ENCODE measurements at regions not wholly inside any gene's neighbourhood (a gene's known extent, or its start where the extent isn't known, plus 50 kb on each side); places are given as distances from the start of the nearest gene placed in this dataset.

DNA sequence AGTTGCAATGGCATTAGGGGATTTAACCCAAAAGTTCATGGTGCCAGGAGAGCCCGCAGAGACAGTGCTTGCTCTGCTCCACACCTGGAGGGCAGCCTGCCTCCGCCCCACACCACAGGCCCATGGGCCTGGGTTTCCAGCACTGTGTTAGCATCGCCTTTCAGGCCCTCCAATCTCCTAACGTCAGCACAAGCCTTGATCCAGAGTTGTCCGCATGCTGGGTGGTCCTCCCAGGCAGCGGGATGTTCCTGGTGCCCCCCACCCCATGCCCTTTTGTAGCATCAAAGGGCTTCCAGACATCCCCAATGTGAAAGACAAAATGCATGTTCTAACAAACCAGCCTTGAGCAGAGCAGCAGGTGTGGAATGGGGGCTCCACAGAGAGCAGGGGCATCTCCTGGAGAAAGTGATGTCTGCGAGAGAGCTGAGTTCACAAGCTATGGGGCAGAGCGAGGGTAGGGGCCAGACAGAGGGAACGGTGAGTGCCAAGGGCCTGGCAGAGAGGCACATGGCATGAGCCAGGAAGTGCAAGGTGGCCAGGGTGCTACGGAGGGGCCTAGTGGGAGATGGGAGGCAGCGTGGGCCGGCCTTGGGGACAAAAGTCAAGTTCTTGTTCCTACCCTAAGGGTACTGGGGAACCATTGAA lies 119.2 kb downstream of the CYP26B1 start:
- TF ChIP-seq, protein P1, sequence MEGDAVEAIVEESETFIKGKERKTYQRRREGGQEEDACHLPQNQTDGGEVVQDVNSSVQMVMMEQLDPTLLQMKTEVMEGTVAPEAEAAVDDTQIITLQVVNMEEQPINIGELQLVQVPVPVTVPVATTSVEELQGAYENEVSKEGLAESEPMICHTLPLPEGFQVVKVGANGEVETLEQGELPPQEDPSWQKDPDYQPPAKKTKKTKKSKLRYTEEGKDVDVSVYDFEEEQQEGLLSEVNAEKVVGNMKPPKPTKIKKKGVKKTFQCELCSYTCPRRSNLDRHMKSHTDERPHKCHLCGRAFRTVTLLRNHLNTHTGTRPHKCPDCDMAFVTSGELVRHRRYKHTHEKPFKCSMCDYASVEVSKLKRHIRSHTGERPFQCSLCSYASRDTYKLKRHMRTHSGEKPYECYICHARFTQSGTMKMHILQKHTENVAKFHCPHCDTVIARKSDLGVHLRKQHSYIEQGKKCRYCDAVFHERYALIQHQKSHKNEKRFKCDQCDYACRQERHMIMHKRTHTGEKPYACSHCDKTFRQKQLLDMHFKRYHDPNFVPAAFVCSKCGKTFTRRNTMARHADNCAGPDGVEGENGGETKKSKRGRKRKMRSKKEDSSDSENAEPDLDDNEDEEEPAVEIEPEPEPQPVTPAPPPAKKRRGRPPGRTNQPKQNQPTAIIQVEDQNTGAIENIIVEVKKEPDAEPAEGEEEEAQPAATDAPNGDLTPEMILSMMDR (IDR thresholded peaks at IDR 0.05; ENCODE audit: insufficient read depth, low read length, poor library complexity, severe bottlenecking) = no peak
- TF ChIP-seq EZH2phosphoT487 (conservative IDR thresholded peaks at IDR 0.05; ENCODE audit: low read length) = no peak
- Histone ChIP-seq H3K79me2 (ENCODE audit: insufficient read depth, low read length) (no peaks in the 10 kb centered on the region), H3K27ac (ENCODE audit: low read depth, low read length) (no peak overlapping the region), H4K20me1 (ENCODE audit: low read depth, low read length) (no peaks in the 10 kb centered on the region), H3K4me2 (ENCODE audit: low read depth, low read length, poor library complexity, severe bottlenecking) (no peak overlapping the region), H3K4me3 (ENCODE audit: insufficient read depth, low read length, poor library complexity, severe bottlenecking) (no peak overlapping the region), H3K36me3 (ENCODE audit: low read length) (no peaks in the 10 kb centered on the region), H3K27me3 (ENCODE audit: low read length) (no peaks in the 10 kb centered on the region), H3K9ac (ENCODE audit: low read length) (no peak overlapping the region), H3K9me2 (replicated peaks; ENCODE audit: insufficient read depth, low read length) (no peaks in the 10 kb centered on the region), H3F3A (ENCODE audit: insufficient read depth) (no peaks in the 10 kb centered on the region), H2AFZ (ENCODE audit: low read depth, low read length, severe bottlenecking) (no peak overlapping the region), H3K9me3 (ENCODE audit: insufficient read depth, low read length) (no peaks in the 10 kb centered on the region)

DNA sequence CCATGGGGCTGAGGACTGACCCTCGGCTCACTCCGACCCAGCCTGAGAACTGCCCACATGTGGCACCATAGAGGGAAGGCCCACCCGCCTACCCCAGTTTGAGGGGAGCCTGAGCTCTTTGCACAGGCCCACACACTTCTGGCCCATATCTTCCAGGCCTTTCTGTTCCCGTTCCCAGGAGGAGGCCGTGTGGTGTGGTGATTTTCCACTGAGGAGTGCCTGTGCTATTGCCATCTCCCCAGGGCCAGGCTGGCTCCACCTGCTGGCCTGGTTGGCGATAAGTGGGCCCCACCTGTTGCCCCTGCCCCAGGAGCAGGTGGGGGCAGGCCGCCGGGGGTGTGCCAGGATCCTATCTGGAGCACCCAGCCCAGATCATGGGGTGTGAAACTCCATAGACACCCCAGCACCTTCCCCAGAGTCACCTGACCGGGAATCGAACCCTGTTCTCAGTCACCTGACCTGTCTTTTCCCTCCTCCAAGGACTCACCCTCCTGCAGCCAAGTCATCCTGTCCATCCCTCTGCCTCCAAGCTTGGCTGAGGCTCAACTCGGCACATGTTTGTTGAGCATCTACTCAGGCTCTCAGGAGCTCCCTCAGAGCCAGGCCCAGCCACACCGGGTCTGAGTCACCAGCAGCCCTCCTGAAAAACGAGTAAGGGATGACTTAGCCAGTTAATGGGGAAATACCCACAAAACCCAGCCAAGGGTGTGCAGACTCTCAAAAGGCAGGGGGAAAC lies 120.1 kb downstream of the CYP26B1 start:
- no peaks in the 10 kb centered on the region for H4K20me1 ChIP-seq (ENCODE audit: low read depth, low read length)
- no peak overlapping the region for H3K27ac ChIP-seq (ENCODE audit: low read depth, low read length)
- no peaks in the 10 kb centered on the region for H3K9me3 ChIP-seq (ENCODE audit: insufficient read depth, low read length)
- H3K27me3 ChIP-seq (ENCODE audit: low read length) = no peaks in the 10 kb centered on the region
- no peak overlapping the region for H3K4me3 ChIP-seq (ENCODE audit: insufficient read depth, low read length, poor library complexity, severe bottlenecking)
- no peak overlapping the region for H3K4me2 ChIP-seq (ENCODE audit: low read depth, low read length, poor library complexity, severe bottlenecking)
- H3K9me2 ChIP-seq (replicated peaks; ENCODE audit: insufficient read depth, low read length) = no peaks in the 10 kb centered on the region
- no peaks in the 10 kb centered on the region for H3F3A ChIP-seq (ENCODE audit: insufficient read depth)
- H3K36me3 ChIP-seq (ENCODE audit: low read length) = no peaks in the 10 kb centered on the region
- no peak for TF ChIP-seq EZH2phosphoT487 (conservative IDR thresholded peaks at IDR 0.05; ENCODE audit: low read length)
- TF ChIP-seq, protein P1 (IDR thresholded peaks at IDR 0.05; ENCODE audit: insufficient read depth, low read length, poor library complexity, severe bottlenecking) = no peak
- H3K79me2 ChIP-seq (ENCODE audit: insufficient read depth, low read length) = no peaks in the 10 kb centered on the region
- no peak overlapping the region for H3K9ac ChIP-seq (ENCODE audit: low read length)
- no peak overlapping the region for H2AFZ ChIP-seq (ENCODE audit: low read depth, low read length, severe bottlenecking)

DNA sequence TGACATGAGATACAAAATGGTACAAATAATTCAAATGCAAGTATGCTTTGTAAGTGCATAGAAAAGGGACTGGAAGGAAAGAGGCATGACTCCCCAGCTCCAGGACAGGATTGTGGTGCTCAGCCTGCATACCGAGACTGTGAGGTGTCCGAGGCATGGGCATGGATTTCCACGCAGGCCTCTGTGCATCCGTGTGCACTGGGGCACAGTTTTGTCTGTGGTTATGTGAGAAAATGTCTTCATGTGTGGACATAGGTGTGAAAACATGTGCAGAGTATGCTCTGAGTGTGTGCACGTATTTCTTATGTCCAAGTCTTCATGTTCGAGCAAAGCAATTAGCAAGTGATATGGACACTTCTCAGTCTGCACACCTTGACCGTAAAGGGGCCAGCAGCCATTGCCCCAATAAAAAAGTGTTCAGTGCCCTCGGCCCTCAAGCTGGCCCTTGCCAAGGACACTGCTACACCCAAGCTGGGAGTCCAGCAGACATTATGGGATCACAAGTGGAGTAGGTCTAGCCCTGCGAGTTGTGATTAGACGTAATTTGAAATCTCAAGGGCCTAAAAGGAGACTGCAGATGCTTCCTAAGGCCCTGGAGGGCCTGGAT lies 120.7 kb downstream of the CYP26B1 start:
- Histone ChIP-seq H4K20me1 (ENCODE audit: low read depth, low read length) (no peaks in the 10 kb centered on the region), H3K9me3 (ENCODE audit: insufficient read depth, low read length) (no peaks in the 10 kb centered on the region)

More for the DNA sequence above, 120.7 kb downstream of the CYP26B1 start:
- no peak overlapping the region for H3K4me2 ChIP-seq (ENCODE audit: low read depth, low read length, poor library complexity, severe bottlenecking)
- no peaks in the 10 kb centered on the region for H3K79me2 ChIP-seq (ENCODE audit: insufficient read depth, low read length)
- no peak overlapping the region for H3K4me3 ChIP-seq (ENCODE audit: insufficient read depth, low read length, poor library complexity, severe bottlenecking)
- no peaks in the 10 kb centered on the region for H3K27me3 ChIP-seq (ENCODE audit: low read length)
- H2AFZ ChIP-seq (ENCODE audit: low read depth, low read length, severe bottlenecking) = no peak overlapping the region
- H3K9me2 ChIP-seq (replicated peaks; ENCODE audit: insufficient read depth, low read length) = no peaks in the 10 kb centered on the region
- H3K36me3 ChIP-seq (ENCODE audit: low read length) = no peaks in the 10 kb centered on the region
- H3K27ac ChIP-seq (ENCODE audit: low read depth, low read length) = no peak overlapping the region
- no peak for TF ChIP-seq EZH2phosphoT487 (conservative IDR thresholded peaks at IDR 0.05; ENCODE audit: low read length)
- TF ChIP-seq, protein P1 (IDR thresholded peaks at IDR 0.05; ENCODE audit: insufficient read depth, low read length, poor library complexity, severe bottlenecking) = no peak
- no peak overlapping the region for H3K9ac ChIP-seq (ENCODE audit: low read length)
- no peaks in the 10 kb centered on the region for H3F3A ChIP-seq (ENCODE audit: insufficient read depth)
